ENCODE measurements at regions not wholly inside any gene's neighbourhood (a gene's known extent, or its start where the extent isn't known, plus 50 kb on each side); places are given as distances from the start of the nearest gene placed in this dataset.

DNA sequence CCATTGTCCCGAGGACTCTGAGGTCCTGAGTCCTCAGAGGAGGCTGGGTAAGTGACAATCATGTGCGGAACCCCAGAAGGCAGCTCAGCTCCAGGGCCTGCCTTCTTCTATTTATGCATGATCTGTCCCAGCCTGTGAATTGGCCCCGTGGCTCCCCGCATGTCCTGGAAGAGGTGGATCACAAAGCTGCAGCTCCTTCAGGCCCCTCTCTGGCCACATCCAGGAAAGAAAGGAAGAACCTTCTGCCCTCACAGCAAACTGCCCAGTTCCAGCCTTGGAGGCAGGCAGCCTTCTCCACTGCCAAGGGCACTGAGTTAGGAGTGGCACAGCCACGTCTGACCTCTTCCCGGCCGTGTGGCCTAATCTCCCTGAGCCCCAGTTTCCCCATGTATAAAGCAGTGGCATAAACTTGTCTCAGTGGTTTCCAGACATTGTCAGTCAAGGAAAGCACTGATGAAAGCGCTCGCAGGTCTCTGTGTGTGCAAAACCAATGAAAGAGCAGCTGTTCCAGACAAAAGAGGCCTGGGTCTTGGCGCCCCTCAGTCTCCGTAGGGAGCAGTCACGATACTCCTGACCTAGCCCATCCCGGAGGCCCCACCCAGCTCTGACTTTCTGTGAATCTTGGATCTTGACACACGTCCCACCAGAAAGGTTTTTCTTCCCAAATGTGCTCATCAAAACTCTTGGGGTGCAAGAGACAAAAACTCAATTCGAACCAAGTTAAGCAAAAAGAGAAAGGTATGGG is 497.3 kb downstream of the SHQ1 start:
- Histone ChIP-seq H2BK20ac (ENCODE audit: low read depth, low read length, poor library complexity, severe bottlenecking) (no peak overlapping the region), H3K23me2 (ENCODE audit: insufficient read length, low read depth, low read length, poor library complexity, severe bottlenecking) (no peaks in the 10 kb centered on the region), H3K9me3 (ENCODE audit: control insufficient read depth, low read depth, low read length) (no peaks in the 10 kb centered on the region), H3K79me1 (ENCODE audit: insufficient read depth, low read depth, low read length, poor library complexity, severe bottlenecking) (no peaks in the 10 kb centered on the region), H2BK5ac (ENCODE audit: insufficient read length, low read length) (no peak overlapping the region), H4K91ac (ENCODE audit: insufficient read length, low read depth, low read length) (no peak overlapping the region), H2AFZ (ENCODE audit: low read length) (no peak overlapping the region), H4K5ac (ENCODE audit: insufficient read length, low read depth, low read length) (no peak overlapping the region), H3K4me2 (ENCODE audit: insufficient read depth, insufficient read length, low read length) (no peak overlapping the region), H3K56ac (ENCODE audit: insufficient read length, low read depth, low read length) (no peak overlapping the region), H2BK120ac (ENCODE audit: low read depth, low read length, poor library complexity, severe bottlenecking) (no peak overlapping the region), H3K4me1 (ENCODE audit: insufficient read depth, low read length) (no peaks in the 10 kb centered on the region), H3K14ac (ENCODE audit: insufficient read depth, low read length) (no peak overlapping the region; the same call in 1 of the 2 replicates), H3K27ac (ENCODE audit: insufficient read length, low read depth, low read length) (no peak overlapping the region), H3T11ph (ENCODE audit: low read length) (no peak overlapping the region), H3K18ac (ENCODE audit: insufficient read length, low read depth, low read length) (no peak overlapping the region), H4K20me1 (ENCODE audit: control insufficient read depth, insufficient read depth, insufficient read length) (no peaks in the 10 kb centered on the region), H3K23ac (ENCODE audit: insufficient read length, low read depth, low read length) (no peak overlapping the region), H4K8ac (replicated peaks; ENCODE audit: insufficient read length, low read depth, low read length) (no peak overlapping the region), H2BK12ac (ENCODE audit: insufficient read length, low read depth, low read length) (no peak overlapping the region), H3K4ac (ENCODE audit: low read depth, low read length) (no peak overlapping the region), H2AK5ac (ENCODE audit: insufficient read length, low read length) (no peak overlapping the region), H3K9ac (ENCODE audit: extremely low read depth, insufficient read length, low read length) (no peak overlapping the region), H3K79me2 (ENCODE audit: insufficient read depth, low read length) (no peaks in the 10 kb centered on the region), H3K27me3 (ENCODE audit: insufficient read depth, low read length) (no peaks in the 10 kb centered on the region), H2BK15ac (ENCODE audit: low read depth, low read length) (no peak overlapping the region)
- Mint-ChIP-seq H3K4me3 (no peak overlapping the region), H3K27me3 (ENCODE audit: low read depth) (peaks cover 3% of the 10 kb centered on the region), H3K36me3 (ENCODE audit: insufficient read depth in 1 of 3, low read depth in 3 of 3) (no peaks in the 10 kb centered on the region), H3K4me1 (peaks cover 9 to 12% of the 10 kb centered on the region in 2 experiments), H3K27ac (no peak overlapping the region), H3K9me3 (no peaks in the 10 kb centered on the region; a peak in 1 of 5 replicates)
- no peak for DNase-seq
- TF ChIP-seq, protein P1, sequence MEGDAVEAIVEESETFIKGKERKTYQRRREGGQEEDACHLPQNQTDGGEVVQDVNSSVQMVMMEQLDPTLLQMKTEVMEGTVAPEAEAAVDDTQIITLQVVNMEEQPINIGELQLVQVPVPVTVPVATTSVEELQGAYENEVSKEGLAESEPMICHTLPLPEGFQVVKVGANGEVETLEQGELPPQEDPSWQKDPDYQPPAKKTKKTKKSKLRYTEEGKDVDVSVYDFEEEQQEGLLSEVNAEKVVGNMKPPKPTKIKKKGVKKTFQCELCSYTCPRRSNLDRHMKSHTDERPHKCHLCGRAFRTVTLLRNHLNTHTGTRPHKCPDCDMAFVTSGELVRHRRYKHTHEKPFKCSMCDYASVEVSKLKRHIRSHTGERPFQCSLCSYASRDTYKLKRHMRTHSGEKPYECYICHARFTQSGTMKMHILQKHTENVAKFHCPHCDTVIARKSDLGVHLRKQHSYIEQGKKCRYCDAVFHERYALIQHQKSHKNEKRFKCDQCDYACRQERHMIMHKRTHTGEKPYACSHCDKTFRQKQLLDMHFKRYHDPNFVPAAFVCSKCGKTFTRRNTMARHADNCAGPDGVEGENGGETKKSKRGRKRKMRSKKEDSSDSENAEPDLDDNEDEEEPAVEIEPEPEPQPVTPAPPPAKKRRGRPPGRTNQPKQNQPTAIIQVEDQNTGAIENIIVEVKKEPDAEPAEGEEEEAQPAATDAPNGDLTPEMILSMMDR (conservative IDR thresholded peaks at IDR 0.05): no peak
- WGBS (ENCODE audit: extremely low coverage, insufficient read length, low lambda C conversion rate): no CpG with 5 or more reads among the region's 15 CpGs

Data from H9 (cell line).